Activated naive CD8-positive, alpha-beta T cell treated with anti-CD3 and anti-CD28 coated beads for 36 hours (primary cell): ENCODE measurements at regions not wholly inside any gene's neighbourhood (a gene's known extent, or its start where the extent isn't known, plus 50 kb on each side); places are given as distances from the start of the nearest gene placed in this dataset.
A peak's percentile ranks its signal among the peaks of the same experiment; 100 is the strongest.

Source experiments
- DNase-seq: peaks from one replicate; pipeline ENCODE4 v3.0.0; 2021
- H3K27ac Mint-ChIP-seq: one replicate; pipeline ENCODE4 v1.8.0; 2022; ENCODE audit warnings: mild to moderate bottlenecking, moderate library complexity, mixed read lengths
- H3K27me3 Mint-ChIP-seq: one replicate; pipeline ENCODE4 v1.8.0; 2022; ENCODE audit warnings: mild to moderate bottlenecking, mixed read lengths
- H3K36me3 Mint-ChIP-seq: one replicate; pipeline ENCODE4 v1.8.0; 2021; ENCODE audit warnings: mild to moderate bottlenecking, mixed read lengths
- H3K4me1 Mint-ChIP-seq: one replicate; pipeline ENCODE4 v1.8.0; 2021; ENCODE audit warnings: mixed read lengths
- H3K4me3 Mint-ChIP-seq: one replicate; pipeline ENCODE4 v1.8.0; 2022; ENCODE audit warnings: mild to moderate bottlenecking, moderate library complexity, mixed read lengths
- H3K9me3 Mint-ChIP-seq: one replicate; pipeline ENCODE4 v1.8.0; 2022; ENCODE audit warnings: mixed read lengths

GRCh38 chr1:37288900-37289299 lies 185.5 kb upstream of the ZC3H12A start:
- Mint-ChIP-seq H3K27me3 (peaks cover 6% of the 10 kb centered on the region), H3K9me3 (no peaks in the 10 kb centered on the region), H3K4me1 (peaks cover 2% of the 10 kb centered on the region), H3K27ac (peak overlapping the region; percentile 57), H3K36me3 (no peaks in the 10 kb centered on the region), H3K4me3 (no peak overlapping the region)
- peak; percentile 27 for DNase-seq

GRCh38 chr1:37290718-37291117 lies 183.7 kb upstream of the ZC3H12A start:
- no peak for DNase-seq
- Mint-ChIP-seq H3K9me3 (no peaks in the 10 kb centered on the region), H3K36me3 (no peaks in the 10 kb centered on the region), H3K27ac (no peak overlapping the region), H3K27me3 (peaks cover 9% of the 10 kb centered on the region), H3K4me1 (peaks cover 2% of the 10 kb centered on the region), H3K4me3 (no peak overlapping the region)

GRCh38 chr1:37292789-37293188 lies 181.6 kb upstream of the ZC3H12A start:
- Mint-ChIP-seq H3K9me3 (no peaks in the 10 kb centered on the region), H3K4me1 (peaks cover 2% of the 10 kb centered on the region), H3K4me3 (no peak overlapping the region), H3K36me3 (no peaks in the 10 kb centered on the region), H3K27me3 (peaks cover 15% of the 10 kb centered on the region), H3K27ac (no peak overlapping the region)
- DNase-seq = no peak

GRCh38 chr1:37294096-37294495 lies 180.3 kb upstream of the ZC3H12A start:
- Mint-ChIP-seq H3K36me3 (no peaks in the 10 kb centered on the region), H3K9me3 (no peaks in the 10 kb centered on the region), H3K27ac (no peak overlapping the region), H3K4me3 (no peak overlapping the region), H3K27me3 (peaks cover 19% of the 10 kb centered on the region), H3K4me1 (peaks cover under 1% of the 10 kb centered on the region)
- no peak for DNase-seq

- H3K4me3 Mint-ChIP-seq = no peak overlapping the region
- peaks cover 19% of the 10 kb centered on the region for H3K27me3 Mint-ChIP-seq
- H3K9me3 Mint-ChIP-seq = no peaks in the 10 kb centered on the region
- H3K27ac Mint-ChIP-seq = no peak overlapping the region
- H3K36me3 Mint-ChIP-seq = no peaks in the 10 kb centered on the region
- DNase-seq = no peak
- no peaks in the 10 kb centered on the region for H3K4me1 Mint-ChIP-seq
Observed at GRCh38 chr1:37294529-37294928, 179.9 kb upstream of the ZC3H12A start.

DNA sequence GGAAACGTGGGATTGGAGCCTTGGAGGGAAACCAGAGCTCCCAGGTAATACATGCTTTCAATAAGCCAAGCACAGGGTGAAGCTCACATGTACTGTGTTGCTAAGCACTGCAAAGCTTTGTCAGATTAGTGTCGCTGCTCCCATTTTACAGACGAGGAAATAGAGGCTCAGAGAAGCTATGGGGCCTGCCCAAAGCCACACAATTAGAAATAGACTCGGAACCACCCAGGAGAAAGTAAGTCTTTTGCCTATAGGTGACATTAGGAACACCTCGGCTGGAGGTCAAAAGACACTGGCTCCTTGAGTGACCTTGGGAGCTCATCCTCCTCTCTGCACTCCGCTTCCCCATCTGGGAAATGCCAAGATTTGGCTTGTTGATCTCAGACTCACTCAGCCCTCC lies 175.6 kb upstream of the ZC3H12A start:
- H3K36me3 Mint-ChIP-seq = no peaks in the 10 kb centered on the region
- no peak overlapping the region for H3K27ac Mint-ChIP-seq
- H3K9me3 Mint-ChIP-seq = no peaks in the 10 kb centered on the region
- no peaks in the 10 kb centered on the region for H3K4me1 Mint-ChIP-seq
- H3K27me3 Mint-ChIP-seq = peaks cover 22% of the 10 kb centered on the region
- no peak for DNase-seq
- H3K4me3 Mint-ChIP-seq = no peak overlapping the region

- no peak for DNase-seq
- H3K27ac Mint-ChIP-seq = no peak overlapping the region
- no peak overlapping the region for H3K4me3 Mint-ChIP-seq
- no peaks in the 10 kb centered on the region for H3K4me1 Mint-ChIP-seq
- H3K36me3 Mint-ChIP-seq = no peaks in the 10 kb centered on the region
- H3K27me3 Mint-ChIP-seq = peaks cover 18% of the 10 kb centered on the region
- no peaks in the 10 kb centered on the region for H3K9me3 Mint-ChIP-seq
Observed at GRCh38 chr1:37299216-37299615, 175.2 kb upstream of the ZC3H12A start.

GRCh38 chr1:37303884-37304574 lies 170.4 kb upstream of the ZC3H12A start:
- Mint-ChIP-seq H3K4me3 (no peak overlapping the region), H3K9me3 (no peaks in the 10 kb centered on the region), H3K4me1 (no peaks in the 10 kb centered on the region), H3K36me3 (no peaks in the 10 kb centered on the region), H3K27ac (no peak overlapping the region), H3K27me3 (peaks cover 7% of the 10 kb centered on the region)
- no peak for DNase-seq

DNA sequence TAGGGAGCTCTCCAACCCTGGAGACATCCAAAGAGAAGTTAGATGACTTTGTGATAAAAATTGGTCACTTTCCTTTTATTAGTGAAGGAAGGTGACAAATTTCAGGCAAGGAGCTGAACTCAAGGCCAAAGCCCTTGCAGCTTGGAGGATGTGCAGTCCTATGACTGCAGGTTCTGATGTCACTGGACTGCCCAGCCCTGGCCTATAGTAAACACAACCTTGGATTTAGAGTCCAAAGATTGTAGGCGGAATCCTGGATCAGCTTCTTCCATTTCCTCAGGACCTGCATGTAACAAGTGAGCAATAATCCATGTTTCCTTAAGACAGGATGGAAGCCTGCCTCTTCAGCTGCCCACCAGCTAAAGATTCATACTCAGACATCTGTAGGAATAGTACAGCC lies 169.3 kb upstream of the ZC3H12A start:
- Mint-ChIP-seq H3K4me1 (no peaks in the 10 kb centered on the region), H3K4me3 (no peak overlapping the region), H3K27ac (no peak overlapping the region), H3K36me3 (no peaks in the 10 kb centered on the region), H3K9me3 (no peaks in the 10 kb centered on the region), H3K27me3 (peaks cover 11% of the 10 kb centered on the region)
- DNase-seq = no peak

GRCh38 chr1:37305841-37306240 lies 168.5 kb upstream of the ZC3H12A start:
- no peak for DNase-seq
- no peaks in the 10 kb centered on the region for H3K36me3 Mint-ChIP-seq

DNA sequence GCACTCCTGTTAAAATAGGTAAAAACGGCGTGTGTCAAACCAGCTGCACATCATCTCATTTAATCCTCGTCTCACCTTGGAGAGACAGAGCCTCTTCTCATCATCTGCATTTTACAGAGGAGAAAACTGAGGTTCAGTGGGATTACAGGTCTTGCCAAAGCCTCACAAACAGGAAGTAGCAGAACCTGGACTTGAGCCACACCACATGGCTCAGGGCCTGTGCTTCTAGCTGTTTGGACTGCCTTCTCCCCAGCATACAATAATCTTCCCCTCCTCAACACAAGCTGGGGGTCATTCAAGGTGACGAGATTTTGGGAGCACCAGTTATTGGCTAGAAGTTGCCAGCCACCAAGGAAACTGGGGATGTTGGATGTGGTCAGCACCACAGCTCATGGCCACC lies 167.9 kb upstream of the ZC3H12A start:
- no peak for DNase-seq
- H3K36me3 Mint-ChIP-seq = no peaks in the 10 kb centered on the region
- H3K27ac Mint-ChIP-seq = no peak overlapping the region
- H3K27me3 Mint-ChIP-seq = peaks cover 16% of the 10 kb centered on the region
- no peak overlapping the region for H3K4me3 Mint-ChIP-seq
- H3K9me3 Mint-ChIP-seq = no peaks in the 10 kb centered on the region
- H3K4me1 Mint-ChIP-seq = no peaks in the 10 kb centered on the region

More at GRCh38 chr1:37305841-37306240, 168.5 kb upstream of the ZC3H12A start:
- Mint-ChIP-seq H3K4me3 (no peak overlapping the region), H3K4me1 (no peaks in the 10 kb centered on the region), H3K27ac (no peak overlapping the region), H3K27me3 (peaks cover 13% of the 10 kb centered on the region), H3K9me3 (no peaks in the 10 kb centered on the region)

DNA sequence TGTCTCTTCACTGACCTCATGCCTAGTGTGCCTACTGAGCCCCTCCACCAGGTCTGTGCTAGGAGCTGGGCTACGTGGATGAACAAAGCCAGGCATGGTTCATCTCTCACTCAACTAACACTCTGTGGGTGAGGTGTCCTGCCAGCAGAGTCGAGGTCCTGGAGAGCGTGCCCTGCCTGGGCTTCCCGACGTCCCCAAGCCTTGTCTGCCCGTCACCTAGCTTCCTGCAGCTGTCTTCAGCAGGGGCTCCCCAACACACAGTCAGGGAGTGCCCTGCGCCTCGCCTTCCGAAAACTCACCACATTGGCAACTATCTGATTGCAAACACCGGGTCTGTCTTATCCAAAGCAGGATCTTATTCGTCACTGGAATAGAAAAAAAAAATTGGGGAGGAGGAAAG lies 167.5 kb upstream of the ZC3H12A start:
- Mint-ChIP-seq H3K27ac (no peak overlapping the region), H3K9me3 (no peaks in the 10 kb centered on the region), H3K27me3 (peaks cover 15% of the 10 kb centered on the region), H3K4me3 (no peak overlapping the region), H3K4me1 (no peaks in the 10 kb centered on the region), H3K36me3 (no peaks in the 10 kb centered on the region)
- no peak for DNase-seq

- Mint-ChIP-seq H3K4me3 (no peak overlapping the region), H3K27ac (no peak overlapping the region), H3K9me3 (no peaks in the 10 kb centered on the region), H3K27me3 (peaks cover 20% of the 10 kb centered on the region), H3K4me1 (no peaks in the 10 kb centered on the region), H3K36me3 (no peaks in the 10 kb centered on the region)
- DNase-seq = no peak
Observed at GRCh38 chr1:37308031-37308960, 166.1 kb upstream of the ZC3H12A start.

DNA sequence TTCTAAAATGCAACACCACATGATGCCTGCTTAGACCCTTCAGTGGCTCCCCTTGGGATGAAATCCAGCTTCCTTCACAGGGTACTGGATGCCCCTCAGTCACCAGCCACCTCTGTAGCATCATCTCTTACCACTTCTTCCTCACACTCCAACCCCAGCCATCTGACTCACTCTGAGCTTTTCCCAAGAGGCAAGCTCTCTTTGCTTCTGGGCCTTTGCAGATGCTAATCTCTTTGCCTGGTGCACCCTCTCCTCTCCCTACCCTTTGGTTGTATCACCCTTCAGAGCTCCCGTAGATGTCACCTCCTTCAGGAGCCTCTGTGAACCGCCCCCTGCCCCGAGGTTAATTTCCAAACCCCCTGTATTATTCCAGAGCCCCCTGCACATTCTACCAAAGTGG lies 164.8 kb upstream of the ZC3H12A start:
- Mint-ChIP-seq H3K27me3 (peaks cover 33% of the 10 kb centered on the region), H3K4me3 (no peak overlapping the region), H3K9me3 (no peaks in the 10 kb centered on the region), H3K36me3 (no peaks in the 10 kb centered on the region), H3K4me1 (no peaks in the 10 kb centered on the region), H3K27ac (no peak overlapping the region)
- DNase-seq = no peak

GRCh38 chr1:37310064-37310463 lies 164.3 kb upstream of the ZC3H12A start:
- DNase-seq = no peak
- Mint-ChIP-seq H3K4me3 (no peak overlapping the region), H3K4me1 (no peaks in the 10 kb centered on the region), H3K27me3 (peaks cover 37% of the 10 kb centered on the region), H3K27ac (no peak overlapping the region), H3K9me3 (no peaks in the 10 kb centered on the region), H3K36me3 (no peaks in the 10 kb centered on the region)
